ENCODE measurements at regions not wholly inside any gene's neighbourhood (a gene's known extent, or its start where the extent isn't known, plus 50 kb on each side); places are given as distances from the start of the nearest gene placed in this dataset.
"Not testable (repeated sequence)": the region's sequence is repeated elsewhere in the genome, so short reads cannot be mapped to it uniquely, and the experiment has no call there.

DNA sequence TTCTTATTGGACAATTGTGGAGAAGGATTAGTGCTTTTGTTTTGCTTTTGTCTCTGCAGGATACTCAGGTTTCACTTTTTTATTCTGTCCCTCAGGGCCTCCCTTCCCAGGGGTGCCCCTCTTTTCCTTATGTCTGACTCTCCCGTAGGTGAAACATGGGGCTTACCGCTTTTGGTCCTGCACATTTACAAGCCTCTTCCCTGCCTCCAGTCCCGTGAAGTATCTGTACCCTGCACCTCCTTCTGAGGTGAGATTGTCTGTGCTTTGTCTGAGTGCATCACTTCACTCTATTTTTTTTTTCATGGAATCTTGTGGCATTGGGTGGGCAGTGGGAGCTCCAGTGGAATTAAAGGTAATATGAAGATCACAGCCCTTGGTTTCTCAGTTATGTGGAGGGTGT lies 758.1 kb upstream of the TPTE start:
- H3K36me3 ChIP-seq (ENCODE audit: control insufficient read depth in 2 of 2, insufficient read depth in 2 of 2, low read length in 2 of 2) = no peaks in the 10 kb centered on the region
- no peaks in the 10 kb centered on the region for H3K4me1 ChIP-seq (ENCODE audit: control insufficient read depth in 2 of 2, insufficient read depth in 2 of 2, low read length in 2 of 2)
- no peak overlapping the region for H3K4me3 ChIP-seq (ENCODE audit: low read length in 2 of 2)
- peaks cover 7 to 11% of the 10 kb centered on the region in 2 donors for H3K9me3 ChIP-seq (ENCODE audit: control insufficient read depth in 2 of 2, low read length in 2 of 2)
- H3K27ac ChIP-seq (ENCODE audit: low read depth in 2 of 2, low read length in 2 of 2) = no peak overlapping the region
- no peak overlapping the region for H3K9ac ChIP-seq (ENCODE audit: low read depth in 1 of 2, low read length in 2 of 2)
- H3K27me3 ChIP-seq (ENCODE audit: control insufficient read depth in 2 of 2, insufficient read depth in 2 of 2, low read length in 2 of 2) = no peaks in the 10 kb centered on the region

DNA sequence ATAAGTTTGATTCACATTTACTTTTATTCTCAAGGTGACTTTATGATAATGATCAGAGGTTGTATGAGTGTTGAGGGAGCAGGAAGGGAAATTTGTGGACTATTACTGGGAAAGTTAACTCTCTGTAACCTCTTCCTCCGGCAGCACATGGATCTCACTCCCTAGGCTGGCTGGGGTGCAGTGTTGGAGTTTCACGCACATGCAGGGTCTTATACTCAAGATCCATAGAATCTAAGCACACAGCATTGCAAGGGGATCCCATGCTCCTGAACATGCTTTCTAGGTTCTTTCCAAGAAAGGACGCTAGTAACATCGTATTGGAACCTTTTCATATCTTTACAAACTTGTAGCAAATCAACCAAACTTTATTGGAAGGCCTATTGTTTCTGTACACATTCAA lies 757.6 kb upstream of the TPTE start:
- Histone ChIP-seq H3K27me3 (ENCODE audit: control insufficient read depth in 2 of 2, insufficient read depth in 2 of 2, low read length in 2 of 2) (no peaks in the 10 kb centered on the region), H3K9me3 (ENCODE audit: control insufficient read depth in 2 of 2, low read length in 2 of 2) (peaks cover 7 to 11% of the 10 kb centered on the region in 2 donors)

DNA sequence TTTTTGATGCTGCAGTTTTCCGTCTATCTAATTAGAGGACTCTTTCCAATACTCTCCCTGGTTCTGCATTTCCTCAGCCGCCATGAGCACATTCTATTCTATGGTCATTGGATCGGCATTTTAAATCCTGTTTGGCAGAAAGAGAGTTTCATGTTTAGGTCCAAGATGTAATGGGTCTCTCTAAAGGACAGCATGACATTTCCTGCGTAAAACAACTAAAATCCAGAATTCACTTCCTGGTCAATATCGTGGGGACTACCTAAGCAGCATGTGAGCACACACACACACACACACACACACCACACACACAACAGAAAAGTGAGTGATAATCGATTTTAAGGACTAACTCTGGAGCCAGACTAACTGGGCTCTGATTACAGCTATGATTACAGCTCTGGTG lies 757.1 kb upstream of the TPTE start:
- not testable (repeated sequence) for H3K27me3 ChIP-seq (ENCODE audit: control insufficient read depth in 2 of 2, insufficient read depth in 2 of 2, low read length in 2 of 2); H3K4me3 ChIP-seq (ENCODE audit: low read length in 2 of 2); H3K27ac ChIP-seq (ENCODE audit: low read depth in 2 of 2, low read length in 2 of 2); H3K9ac ChIP-seq (ENCODE audit: low read depth in 1 of 2, low read length in 2 of 2); H3K36me3 ChIP-seq (ENCODE audit: control insufficient read depth in 2 of 2, insufficient read depth in 2 of 2, low read length in 2 of 2); H3K4me1 ChIP-seq (ENCODE audit: control insufficient read depth in 2 of 2, insufficient read depth in 2 of 2, low read length in 2 of 2)
- peaks cover 7 to 11% of the 10 kb centered on the region in 2 donors for H3K9me3 ChIP-seq (ENCODE audit: control insufficient read depth in 2 of 2, low read length in 2 of 2)

More for the DNA sequence above, 757.6 kb upstream of the TPTE start:
- Histone ChIP-seq H3K9ac (ENCODE audit: low read depth in 1 of 2, low read length in 2 of 2) (no peak overlapping the region), H3K27ac (ENCODE audit: low read depth in 2 of 2, low read length in 2 of 2) (no peak overlapping the region), H3K4me3 (ENCODE audit: low read length in 2 of 2) (no peak overlapping the region), H3K36me3 (ENCODE audit: control insufficient read depth in 2 of 2, insufficient read depth in 2 of 2, low read length in 2 of 2) (no peaks in the 10 kb centered on the region), H3K4me1 (ENCODE audit: control insufficient read depth in 2 of 2, insufficient read depth in 2 of 2, low read length in 2 of 2) (no peaks in the 10 kb centered on the region)

DNA sequence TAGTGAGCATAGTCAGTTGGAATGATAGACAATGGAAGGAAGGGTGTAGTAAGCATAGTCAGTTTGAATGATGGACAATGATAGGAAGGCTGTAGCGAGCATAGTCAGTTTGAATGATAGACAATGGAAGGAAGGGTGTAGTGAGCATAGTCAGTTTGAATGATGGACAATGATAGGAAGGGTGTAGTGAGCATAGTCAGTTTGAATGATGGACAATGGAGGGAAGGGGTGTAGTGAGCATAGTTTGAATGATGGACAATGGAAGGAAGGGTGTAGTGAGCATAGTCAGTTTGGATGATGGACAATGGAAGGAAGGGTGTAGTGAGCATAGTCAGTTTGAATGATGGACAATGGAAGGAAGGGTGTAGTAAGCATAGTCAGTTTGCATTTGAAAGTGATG lies 755.8 kb upstream of the TPTE start:
- not testable (repeated sequence) for H3K27ac ChIP-seq (ENCODE audit: low read depth in 2 of 2, low read length in 2 of 2); H3K9ac ChIP-seq (ENCODE audit: low read depth in 1 of 2, low read length in 2 of 2); H3K4me3 ChIP-seq (ENCODE audit: low read length in 2 of 2); H3K27me3 ChIP-seq (ENCODE audit: control insufficient read depth in 2 of 2, insufficient read depth in 2 of 2, low read length in 2 of 2); H3K4me1 ChIP-seq (ENCODE audit: control insufficient read depth in 2 of 2, insufficient read depth in 2 of 2, low read length in 2 of 2); H3K36me3 ChIP-seq (ENCODE audit: control insufficient read depth in 2 of 2, insufficient read depth in 2 of 2, low read length in 2 of 2)
- H3K9me3 ChIP-seq (ENCODE audit: control insufficient read depth in 2 of 2, low read length in 2 of 2) = peaks cover 10 to 11% of the 10 kb centered on the region in 2 donors

DNA sequence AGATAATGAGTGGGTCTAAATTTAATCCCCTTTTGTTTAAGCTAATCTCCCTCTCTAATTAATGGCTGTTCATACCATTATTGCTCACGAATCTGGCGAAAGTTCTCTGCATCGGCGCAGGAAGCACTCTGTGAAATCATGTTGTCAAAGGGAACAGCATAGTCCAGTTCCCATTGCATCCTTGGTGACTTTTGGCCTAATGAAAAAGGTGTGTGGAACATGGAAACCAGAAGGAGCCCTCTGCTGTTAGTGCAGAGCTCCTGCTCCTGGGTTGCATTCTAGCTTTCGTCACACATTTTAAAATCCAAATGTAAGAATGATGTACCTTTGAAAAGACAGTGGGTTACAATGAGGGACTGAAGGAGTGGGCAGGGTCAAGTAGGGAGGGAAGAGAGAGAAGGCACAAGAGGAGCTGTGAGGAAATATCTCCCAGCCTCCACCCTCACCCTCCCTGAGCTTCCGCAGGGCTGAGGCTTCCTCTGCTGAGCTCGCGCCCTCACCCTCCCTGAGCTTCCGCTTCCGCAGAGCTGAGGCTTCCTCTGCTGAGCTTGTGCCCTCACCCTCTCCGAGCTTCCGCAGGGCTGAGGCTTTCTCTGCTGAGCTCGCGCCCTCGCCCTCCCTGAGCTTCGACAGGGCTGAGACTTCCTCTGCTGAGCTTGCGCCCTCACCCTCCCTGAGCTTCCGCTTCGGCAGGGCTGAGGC lies 754.3 kb upstream of the TPTE start:
- H3K9ac ChIP-seq (ENCODE audit: low read depth in 1 of 2, low read length in 2 of 2); H3K27me3 ChIP-seq (ENCODE audit: control insufficient read depth in 2 of 2, insufficient read depth in 2 of 2, low read length in 2 of 2); H3K4me3 ChIP-seq (ENCODE audit: low read length in 2 of 2); H3K27ac ChIP-seq (ENCODE audit: low read depth in 2 of 2, low read length in 2 of 2); H3K36me3 ChIP-seq (ENCODE audit: control insufficient read depth in 2 of 2, insufficient read depth in 2 of 2, low read length in 2 of 2); H3K4me1 ChIP-seq (ENCODE audit: control insufficient read depth in 2 of 2, insufficient read depth in 2 of 2, low read length in 2 of 2): not testable (repeated sequence)
- peaks cover 10 to 11% of the 10 kb centered on the region in 2 donors for H3K9me3 ChIP-seq (ENCODE audit: control insufficient read depth in 2 of 2, low read length in 2 of 2)

DNA sequence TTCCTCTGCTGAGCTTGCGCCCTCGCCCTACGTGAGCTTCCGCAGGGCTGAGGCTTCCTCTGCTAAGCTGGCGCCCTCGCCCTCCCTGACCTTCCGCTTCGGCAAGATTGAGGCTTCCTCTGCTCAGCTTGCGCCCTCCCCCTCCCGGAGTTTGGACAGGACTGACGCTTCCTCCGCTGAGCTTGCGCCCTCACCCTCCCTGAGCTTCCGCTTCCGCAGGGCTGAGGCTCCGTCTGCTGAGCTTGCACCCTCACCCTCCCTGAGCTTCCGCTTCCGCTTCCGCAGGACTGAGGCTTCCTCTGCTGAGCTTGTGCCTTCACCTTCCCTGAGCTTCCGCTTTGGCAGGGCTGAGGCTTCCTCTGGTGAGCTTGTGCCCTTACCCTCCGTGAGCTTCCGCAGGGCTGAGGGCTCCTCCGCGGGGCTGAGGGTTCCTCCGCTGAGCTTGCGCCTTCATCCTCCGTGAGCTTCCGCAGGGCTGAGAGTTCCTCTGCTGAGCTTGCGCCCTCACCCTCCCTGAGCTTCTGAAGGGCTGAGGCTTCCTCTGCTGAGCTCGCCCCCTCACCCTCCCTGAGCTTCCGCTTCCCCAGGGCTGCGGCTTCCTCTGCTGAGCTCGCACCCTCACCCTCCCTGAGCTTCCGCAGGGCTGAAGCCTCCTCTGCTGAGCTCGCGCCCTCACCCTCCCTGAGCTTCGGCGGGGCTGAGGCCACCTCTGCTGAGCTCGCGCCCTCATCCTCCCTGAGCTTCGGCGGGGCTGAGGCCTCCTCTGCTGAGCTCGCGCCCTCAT lies 753.6 kb upstream of the TPTE start:
- H3K9ac ChIP-seq (ENCODE audit: low read depth in 1 of 2, low read length in 2 of 2) = no peak overlapping the region
- H3K4me1 ChIP-seq (ENCODE audit: control insufficient read depth in 2 of 2, insufficient read depth in 2 of 2, low read length in 2 of 2) = no peaks in the 10 kb centered on the region
- no peaks in the 10 kb centered on the region for H3K27me3 ChIP-seq (ENCODE audit: control insufficient read depth in 2 of 2, insufficient read depth in 2 of 2, low read length in 2 of 2)
- H3K27ac ChIP-seq (ENCODE audit: low read depth in 2 of 2, low read length in 2 of 2) = no peak overlapping the region
- H3K9me3 ChIP-seq (ENCODE audit: control insufficient read depth in 2 of 2, low read length in 2 of 2) = peaks cover 10 to 14% of the 10 kb centered on the region in 2 donors
- H3K4me3 ChIP-seq (ENCODE audit: low read length in 2 of 2) = no peak overlapping the region
- no peaks in the 10 kb centered on the region for H3K36me3 ChIP-seq (ENCODE audit: control insufficient read depth in 2 of 2, insufficient read depth in 2 of 2, low read length in 2 of 2)

DNA sequence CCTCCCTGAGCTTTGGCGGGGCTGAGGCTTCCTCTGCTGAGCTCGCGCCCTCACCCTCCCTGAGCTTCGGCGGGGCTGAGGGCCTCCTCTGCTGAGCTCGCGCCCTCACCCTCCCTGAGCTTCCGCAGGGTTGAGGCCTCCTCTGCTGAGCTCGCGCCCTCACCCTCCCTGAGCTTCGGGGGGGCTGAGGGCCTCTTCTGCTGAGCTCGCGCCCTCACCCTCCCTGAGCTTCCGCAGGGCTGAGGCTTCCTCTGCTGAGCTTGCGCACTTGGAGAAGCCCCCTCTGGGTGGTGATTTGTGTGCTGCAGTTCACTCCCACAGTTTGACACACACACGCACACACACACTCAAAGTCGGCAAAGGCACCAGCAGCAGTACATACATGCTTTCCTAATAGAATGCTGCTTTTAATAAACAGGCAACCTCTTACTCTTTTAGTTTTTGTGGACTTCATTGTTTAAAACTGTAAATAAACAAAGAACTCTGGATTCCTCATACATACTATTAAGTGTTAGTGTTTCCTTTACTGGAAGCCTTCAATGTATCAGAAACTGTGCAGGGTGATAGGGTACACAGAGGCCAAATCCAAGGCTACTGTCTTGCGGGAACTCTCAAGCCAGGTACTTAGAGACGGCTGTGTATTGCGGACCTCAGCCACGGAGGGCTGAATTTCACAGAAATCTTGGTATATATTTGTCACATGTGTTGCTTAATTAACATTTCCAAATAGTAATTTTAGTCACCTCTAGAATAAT lies 752.8 kb upstream of the TPTE start:
- not testable (repeated sequence) for H3K4me3 ChIP-seq (ENCODE audit: low read length in 2 of 2); H3K4me1 ChIP-seq (ENCODE audit: control insufficient read depth in 2 of 2, insufficient read depth in 2 of 2, low read length in 2 of 2); H3K9ac ChIP-seq (ENCODE audit: low read depth in 1 of 2, low read length in 2 of 2); H3K27me3 ChIP-seq (ENCODE audit: control insufficient read depth in 2 of 2, insufficient read depth in 2 of 2, low read length in 2 of 2); H3K36me3 ChIP-seq (ENCODE audit: control insufficient read depth in 2 of 2, insufficient read depth in 2 of 2, low read length in 2 of 2); H3K27ac ChIP-seq (ENCODE audit: low read depth in 2 of 2, low read length in 2 of 2)
- H3K9me3 ChIP-seq (ENCODE audit: control insufficient read depth in 2 of 2, low read length in 2 of 2) = peaks cover 10 to 14% of the 10 kb centered on the region in 2 donors

DNA sequence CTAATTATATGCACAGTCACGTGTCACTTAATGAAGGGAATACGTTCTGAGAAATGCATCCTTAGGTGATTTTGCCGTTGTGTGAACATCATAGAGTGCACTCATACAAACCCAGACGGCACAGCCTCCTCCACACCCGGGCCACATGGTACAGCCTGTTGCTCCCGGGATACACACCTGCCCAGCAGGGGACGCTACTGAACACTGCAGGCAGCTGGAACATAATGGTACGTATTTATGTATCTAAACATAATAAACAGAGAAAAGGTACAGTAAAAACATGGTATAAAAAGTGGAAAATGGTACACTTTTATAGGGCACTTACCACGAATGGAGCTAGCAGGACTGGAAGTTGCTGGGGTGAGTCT lies 752.3 kb upstream of the TPTE start:
- peaks cover 10 to 14% of the 10 kb centered on the region in 2 donors for H3K9me3 ChIP-seq (ENCODE audit: control insufficient read depth in 2 of 2, low read length in 2 of 2)
- not testable (repeated sequence) for H3K4me1 ChIP-seq (ENCODE audit: control insufficient read depth in 2 of 2, insufficient read depth in 2 of 2, low read length in 2 of 2); H3K27me3 ChIP-seq (ENCODE audit: control insufficient read depth in 2 of 2, insufficient read depth in 2 of 2, low read length in 2 of 2)

DNA sequence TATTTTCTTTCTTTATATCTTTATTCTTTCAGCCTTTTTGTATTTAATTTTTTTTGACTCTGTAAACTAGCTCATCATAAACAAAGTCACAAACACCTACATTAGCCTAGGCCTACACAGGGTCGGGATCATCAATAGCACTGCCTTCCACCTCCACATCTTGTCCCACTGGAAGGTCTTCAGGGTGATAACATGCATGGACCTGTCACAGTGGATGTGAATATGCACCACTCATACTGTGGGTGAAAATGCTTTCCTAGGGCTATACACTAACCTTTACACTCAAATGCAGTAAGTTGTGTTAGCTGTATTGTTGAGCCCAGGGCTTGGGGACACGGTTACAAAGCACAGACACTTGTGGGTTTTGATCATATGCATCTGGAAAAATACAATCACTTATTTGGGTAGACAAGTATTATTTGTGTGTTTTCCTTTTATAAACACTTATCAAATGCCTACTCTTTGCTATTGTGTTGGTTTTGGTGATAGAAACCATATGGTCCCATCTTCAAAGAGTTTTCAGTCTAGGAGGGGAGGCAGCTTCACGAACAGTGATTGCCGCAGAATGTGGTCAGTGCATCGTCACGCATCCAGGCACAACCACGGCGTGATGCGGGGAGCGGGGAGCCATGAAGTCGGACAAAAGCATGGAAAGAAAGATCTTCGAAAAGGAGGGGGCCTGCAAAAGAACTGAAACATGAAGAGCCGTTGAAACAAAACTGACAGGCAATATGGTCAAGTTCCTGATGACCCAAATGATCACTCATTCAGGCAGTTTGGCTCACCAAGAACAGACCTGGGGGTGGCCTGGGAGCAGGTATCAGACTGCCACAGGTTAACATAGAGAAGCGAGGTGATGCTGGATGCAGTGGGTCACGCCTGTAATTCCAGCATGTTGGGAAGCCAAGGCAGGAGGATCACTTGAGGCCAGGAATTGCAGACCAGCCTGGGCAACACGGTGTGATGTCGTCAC lies 751.4 kb upstream of the TPTE start:
- H3K9me3 ChIP-seq (ENCODE audit: control insufficient read depth in 2 of 2, low read length in 2 of 2) = peaks cover 10 to 13% of the 10 kb centered on the region in 2 donors
- H3K27me3 ChIP-seq (ENCODE audit: control insufficient read depth in 2 of 2, insufficient read depth in 2 of 2, low read length in 2 of 2); H3K9ac ChIP-seq (ENCODE audit: low read depth in 1 of 2, low read length in 2 of 2); H3K4me3 ChIP-seq (ENCODE audit: low read length in 2 of 2); H3K27ac ChIP-seq (ENCODE audit: low read depth in 2 of 2, low read length in 2 of 2); H3K36me3 ChIP-seq (ENCODE audit: control insufficient read depth in 2 of 2, insufficient read depth in 2 of 2, low read length in 2 of 2); H3K4me1 ChIP-seq (ENCODE audit: control insufficient read depth in 2 of 2, insufficient read depth in 2 of 2, low read length in 2 of 2): not testable (repeated sequence)

More for the DNA sequence above, 752.3 kb upstream of the TPTE start:
- not testable (repeated sequence) for H3K27ac ChIP-seq (ENCODE audit: low read depth in 2 of 2, low read length in 2 of 2); H3K36me3 ChIP-seq (ENCODE audit: control insufficient read depth in 2 of 2, insufficient read depth in 2 of 2, low read length in 2 of 2); H3K9ac ChIP-seq (ENCODE audit: low read depth in 1 of 2, low read length in 2 of 2); H3K4me3 ChIP-seq (ENCODE audit: low read length in 2 of 2)

Data from mucosa of rectum (tissue), 2 donors.